Activated T-cell treated with anti-CD3 and anti-CD28 coated beads, Interleukin-2, amount 50 U/mL, for 24 hours (primary cell): ENCODE measurements at regions not wholly inside any gene's neighbourhood (a gene's known extent, or its start where the extent isn't known, plus 50 kb on each side); places are given as distances from the start of the nearest gene placed in this dataset.

Experiments used
- DNase-seq: peaks from one replicate; pipeline ENCODE4 v3.0.0-alpha.2; 2020
- H3K27ac Mint-ChIP-seq: 2 replicates; pipeline ENCODE4 v1.8.0; 2020; ENCODE audit warnings: mild to moderate bottlenecking, mixed read lengths
- H3K27me3 Mint-ChIP-seq: 2 replicates; pipeline ENCODE4 v1.8.0; 2020; ENCODE audit warnings: mixed read lengths
- H3K36me3 Mint-ChIP-seq: 2 replicates; pipeline ENCODE4 v1.8.0; 2020; ENCODE audit warnings: low read depth, mixed read lengths
- H3K4me1 Mint-ChIP-seq: 2 replicates; pipeline ENCODE4 v1.8.0; 2020; ENCODE audit warnings: low read depth, mixed read lengths
- H3K4me3 Mint-ChIP-seq: 2 replicates; pipeline ENCODE4 v1.8.0; 2020; ENCODE audit warnings: mild to moderate bottlenecking, moderate library complexity, mixed read lengths
- H3K9me3 Mint-ChIP-seq: 2 replicates; pipeline ENCODE4 v1.8.0; 2020; ENCODE audit warnings: mixed read lengths

DNA sequence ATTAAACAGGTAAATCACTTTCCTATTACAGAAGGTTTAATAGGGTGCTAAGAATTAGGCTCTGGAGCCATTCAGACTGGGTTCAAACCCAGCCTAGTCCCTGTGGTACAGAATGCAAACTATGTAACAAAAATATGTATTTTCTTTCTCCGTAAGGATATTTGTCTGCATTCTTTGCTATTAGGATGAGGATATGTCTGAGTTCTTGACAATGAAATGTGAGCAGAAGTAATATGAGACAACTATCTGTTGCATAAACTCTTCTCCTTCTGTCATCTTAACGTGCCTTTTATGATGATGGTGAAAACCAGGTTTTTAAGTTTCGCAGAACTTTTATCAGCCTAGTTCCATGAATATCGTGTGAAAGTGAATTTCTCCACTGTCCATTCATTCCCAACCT, 1129.1 kb upstream of the ZEB2 start:
- Mint-ChIP-seq H3K27ac (no peak overlapping the region), H3K9me3 (peaks cover 7% of the 10 kb centered on the region), H3K27me3 (no peaks in the 10 kb centered on the region), H3K4me3 (no peak overlapping the region), H3K36me3 (no peaks in the 10 kb centered on the region), H3K4me1 (no peaks in the 10 kb centered on the region)
- DNase-seq: no peak

DNA sequence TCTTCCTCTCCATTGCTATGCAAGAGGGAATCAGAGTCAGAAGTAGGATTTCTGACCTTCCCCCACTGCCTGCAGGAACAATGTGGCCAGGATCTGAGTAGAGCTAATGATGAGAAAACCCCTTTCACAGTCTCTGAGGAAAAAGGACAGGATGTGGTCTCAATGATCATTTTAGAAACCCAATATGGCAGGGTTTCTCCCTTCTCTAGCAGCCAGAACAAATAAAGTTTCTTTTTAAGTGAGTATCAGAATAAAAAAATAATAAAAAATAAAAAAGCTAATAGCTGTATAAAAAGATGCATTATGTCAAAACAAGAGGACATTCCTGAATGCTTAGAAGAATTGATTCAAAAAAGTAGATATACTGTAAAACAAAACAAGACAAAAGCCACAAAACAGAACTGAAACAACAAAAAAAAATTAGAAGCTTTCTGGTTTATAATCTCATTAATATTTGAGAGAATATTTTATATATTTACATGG, 1124.9 kb upstream of the ZEB2 start:
- Mint-ChIP-seq H3K4me3 (no peak overlapping the region), H3K36me3 (no peaks in the 10 kb centered on the region), H3K9me3 (no peaks in the 10 kb centered on the region), H3K4me1 (no peaks in the 10 kb centered on the region), H3K27ac (no peak overlapping the region), H3K27me3 (no peaks in the 10 kb centered on the region)
- DNase-seq: no peak

DNA sequence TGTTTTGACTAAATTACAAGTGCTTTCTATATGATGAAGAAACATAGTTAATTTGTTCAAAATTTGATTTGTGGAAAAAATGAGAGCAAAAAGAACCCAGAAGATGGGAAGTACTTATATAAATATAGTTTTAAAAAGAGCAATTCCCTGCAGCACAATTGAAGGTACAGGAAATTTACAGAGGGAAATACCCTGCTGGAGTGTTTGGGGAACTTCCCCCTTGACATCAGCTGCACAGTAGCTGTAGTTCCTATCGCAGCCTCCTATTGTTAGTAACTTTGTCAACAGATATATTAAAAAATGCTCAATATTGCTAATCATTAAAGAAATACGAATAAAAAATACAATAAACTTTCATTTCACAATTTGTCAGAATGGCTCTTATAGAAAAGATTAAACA, 1118.8 kb upstream of the ZEB2 start:
- Mint-ChIP-seq H3K4me3 (no peak overlapping the region), H3K36me3 (no peaks in the 10 kb centered on the region), H3K4me1 (no peaks in the 10 kb centered on the region), H3K27me3 (no peaks in the 10 kb centered on the region), H3K9me3 (peaks cover 2% of the 10 kb centered on the region), H3K27ac (no peak overlapping the region)
- DNase-seq: no peak

DNA sequence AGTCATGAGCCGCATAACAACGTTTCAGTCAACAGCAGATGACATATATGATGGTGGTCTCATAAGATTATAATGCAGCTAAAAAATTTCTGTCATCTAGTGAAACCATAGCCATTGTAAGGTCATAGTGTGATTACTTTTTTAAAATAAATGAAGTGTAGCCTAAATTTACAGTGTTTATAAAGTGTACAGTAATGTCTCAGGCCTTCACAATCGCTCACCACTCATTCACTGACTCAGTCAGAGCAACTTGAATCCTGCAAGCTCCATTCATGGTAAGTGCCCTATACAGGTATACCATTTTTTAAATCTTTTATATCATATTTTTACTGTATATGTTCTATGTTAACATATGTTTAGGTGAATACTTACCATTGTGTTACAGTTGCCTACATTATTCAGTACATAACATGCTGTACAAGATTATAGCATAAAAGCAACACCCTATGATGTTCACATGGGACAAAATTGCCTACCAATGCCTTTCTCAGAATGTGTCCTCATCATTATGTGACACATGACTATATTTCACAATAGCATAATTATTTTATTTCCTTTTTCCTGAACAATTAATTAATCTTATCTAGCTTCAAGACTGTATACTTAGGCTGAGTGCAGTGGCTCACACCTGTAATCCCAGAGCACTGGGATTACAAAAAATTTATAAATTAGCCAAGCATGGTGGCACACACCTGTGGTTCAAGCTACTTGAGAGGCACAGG, 1115.9 kb upstream of the ZEB2 start:
- peaks cover 2% of the 10 kb centered on the region for H3K9me3 Mint-ChIP-seq
- H3K4me3 Mint-ChIP-seq: no peak overlapping the region
- no peaks in the 10 kb centered on the region for H3K4me1 Mint-ChIP-seq
- no peaks in the 10 kb centered on the region for H3K27me3 Mint-ChIP-seq
- no peaks in the 10 kb centered on the region for H3K36me3 Mint-ChIP-seq
- H3K27ac Mint-ChIP-seq: no peak overlapping the region
- DNase-seq: no peak

DNA sequence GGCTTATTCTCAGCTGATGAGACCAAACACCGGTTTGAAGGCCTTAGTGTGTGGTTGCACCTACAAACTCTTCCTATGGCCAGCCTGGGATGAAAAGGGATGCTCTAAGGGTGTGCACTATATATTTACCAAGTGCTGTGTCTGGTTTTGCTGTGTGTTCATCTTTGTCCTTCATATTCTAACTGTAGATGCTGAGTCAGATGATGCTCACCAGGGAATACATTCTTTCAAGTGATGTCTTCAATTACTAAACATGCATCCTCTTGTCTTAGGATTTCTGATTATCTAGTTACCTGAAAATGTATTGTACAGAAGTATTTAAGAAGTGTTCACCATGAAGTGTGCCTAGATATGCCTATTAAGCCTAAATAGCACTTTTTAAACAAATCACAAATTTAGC, 1111.6 kb upstream of the ZEB2 start:
- no peaks in the 10 kb centered on the region for H3K4me1 Mint-ChIP-seq
- H3K27me3 Mint-ChIP-seq: no peaks in the 10 kb centered on the region
- H3K27ac Mint-ChIP-seq: no peak overlapping the region
- H3K9me3 Mint-ChIP-seq: no peaks in the 10 kb centered on the region
- H3K4me3 Mint-ChIP-seq: no peak overlapping the region
- DNase-seq: no peak
- H3K36me3 Mint-ChIP-seq: no peaks in the 10 kb centered on the region

DNA sequence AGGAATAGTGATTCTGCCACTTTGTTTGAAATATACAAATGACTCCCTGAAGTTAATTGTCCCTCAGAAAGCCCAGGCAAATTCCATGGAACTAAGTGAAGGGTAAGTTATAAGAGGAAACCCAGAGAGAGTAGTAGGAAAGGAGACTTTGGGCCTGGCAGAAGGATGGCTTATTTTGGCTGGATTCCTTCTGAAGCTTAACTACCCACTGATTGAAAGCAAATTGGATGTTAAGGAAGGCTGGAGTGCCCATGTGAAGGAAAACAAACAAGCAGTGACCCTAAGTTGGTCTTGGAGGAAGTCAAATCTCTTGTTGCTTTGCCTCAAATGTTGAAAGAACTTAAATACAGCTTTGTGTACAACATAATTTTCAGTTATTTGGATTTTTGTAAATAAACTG, 1106.4 kb upstream of the ZEB2 start:
- Mint-ChIP-seq H3K4me1 (no peaks in the 10 kb centered on the region), H3K27me3 (no peaks in the 10 kb centered on the region), H3K4me3 (no peak overlapping the region), H3K36me3 (no peaks in the 10 kb centered on the region), H3K27ac (no peak overlapping the region), H3K9me3 (no peaks in the 10 kb centered on the region)
- no peak for DNase-seq

DNA sequence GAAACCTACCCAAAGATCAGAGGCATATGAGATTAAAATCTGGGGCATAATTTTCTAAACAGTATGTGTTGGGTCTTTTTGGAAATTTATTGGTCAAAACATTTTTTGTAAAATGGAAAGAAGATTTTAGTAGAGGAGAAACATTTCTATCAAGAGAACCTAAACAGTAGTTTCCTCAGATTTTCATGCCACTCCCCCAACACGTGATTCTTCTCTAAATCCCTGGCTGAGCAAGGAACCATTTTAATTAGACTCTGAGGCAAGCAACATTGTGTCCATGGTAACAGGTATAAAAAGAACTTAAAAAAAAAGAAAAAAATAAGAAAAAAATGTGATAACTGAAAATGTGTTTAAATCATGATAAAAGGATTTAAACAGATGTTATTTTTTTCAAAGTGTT, 1105.2 kb upstream of the ZEB2 start:
- no peak overlapping the region for H3K27ac Mint-ChIP-seq
- no peaks in the 10 kb centered on the region for H3K9me3 Mint-ChIP-seq
- DNase-seq: no peak
- H3K27me3 Mint-ChIP-seq: no peaks in the 10 kb centered on the region
- no peaks in the 10 kb centered on the region for H3K4me1 Mint-ChIP-seq
- no peaks in the 10 kb centered on the region for H3K36me3 Mint-ChIP-seq
- H3K4me3 Mint-ChIP-seq: no peak overlapping the region

DNA sequence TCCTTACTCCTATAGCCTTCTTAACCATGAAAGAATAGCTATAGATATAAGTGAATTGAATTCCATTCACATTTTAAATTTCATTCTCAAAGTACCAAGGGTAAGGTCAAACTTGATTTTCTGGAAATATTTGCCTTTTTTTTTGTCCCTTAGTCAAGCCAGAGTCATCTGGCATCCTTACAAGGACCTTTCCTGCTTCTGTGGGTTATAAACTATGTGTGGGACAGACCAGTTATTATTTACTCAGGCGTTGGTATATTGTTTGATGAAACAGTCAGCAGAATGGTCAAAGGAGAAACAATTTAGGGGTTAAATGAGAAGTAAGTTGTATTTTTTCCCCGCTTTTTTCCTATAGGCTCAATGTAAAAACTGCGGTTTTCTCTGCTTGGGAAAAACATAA, 1103.2 kb upstream of the ZEB2 start:
- no peak overlapping the region for H3K4me3 Mint-ChIP-seq
- no peaks in the 10 kb centered on the region for H3K36me3 Mint-ChIP-seq
- no peaks in the 10 kb centered on the region for H3K4me1 Mint-ChIP-seq
- no peaks in the 10 kb centered on the region for H3K27me3 Mint-ChIP-seq
- H3K27ac Mint-ChIP-seq: no peak overlapping the region
- no peaks in the 10 kb centered on the region for H3K9me3 Mint-ChIP-seq
- DNase-seq: no peak

DNA sequence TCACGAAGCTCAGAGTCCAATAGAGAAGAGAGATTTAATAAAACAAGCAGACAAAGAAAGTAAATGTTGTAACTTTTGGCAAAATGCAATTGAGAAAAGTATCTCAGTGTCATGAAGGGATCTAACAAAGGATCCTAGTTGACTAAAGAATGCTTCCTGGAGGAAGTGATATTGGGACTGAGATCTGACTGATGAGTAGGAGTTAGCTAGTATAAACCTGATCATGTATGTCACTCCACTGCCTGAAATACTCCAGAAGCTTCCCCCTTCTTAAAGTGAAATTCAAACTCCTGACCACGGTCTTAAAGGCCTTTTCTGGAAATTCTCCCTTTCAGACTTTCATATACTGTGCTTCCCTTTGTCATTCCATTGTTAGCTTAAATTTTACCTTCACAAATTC, 1102.4 kb upstream of the ZEB2 start:
- DNase-seq: no peak
- Mint-ChIP-seq H3K27me3 (no peaks in the 10 kb centered on the region), H3K36me3 (no peaks in the 10 kb centered on the region), H3K9me3 (no peaks in the 10 kb centered on the region), H3K4me3 (no peak overlapping the region), H3K4me1 (no peaks in the 10 kb centered on the region), H3K27ac (no peak overlapping the region)

DNA sequence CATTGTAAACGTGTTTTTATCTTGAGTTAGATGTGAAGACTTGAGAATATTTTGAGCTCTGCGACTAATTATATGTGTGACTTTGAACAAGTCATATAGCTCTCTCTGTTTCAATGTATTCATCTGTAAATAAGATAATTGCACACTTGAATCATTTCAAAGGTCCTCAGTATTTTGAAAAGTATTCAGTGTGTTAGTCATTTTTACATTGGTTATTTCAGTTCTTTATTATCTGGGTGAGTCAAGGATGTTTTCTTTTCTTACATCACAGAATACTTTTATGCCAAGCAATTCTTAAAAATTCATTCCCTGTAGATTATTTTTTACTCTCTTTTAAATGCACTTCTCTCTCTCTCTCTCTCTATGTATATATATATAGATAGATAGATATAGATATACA, 1098.0 kb upstream of the ZEB2 start:
- Mint-ChIP-seq H3K27ac (no peak overlapping the region), H3K27me3 (no peaks in the 10 kb centered on the region), H3K4me1 (no peaks in the 10 kb centered on the region), H3K4me3 (no peak overlapping the region), H3K9me3 (no peaks in the 10 kb centered on the region), H3K36me3 (no peaks in the 10 kb centered on the region)
- DNase-seq: no peak

DNA sequence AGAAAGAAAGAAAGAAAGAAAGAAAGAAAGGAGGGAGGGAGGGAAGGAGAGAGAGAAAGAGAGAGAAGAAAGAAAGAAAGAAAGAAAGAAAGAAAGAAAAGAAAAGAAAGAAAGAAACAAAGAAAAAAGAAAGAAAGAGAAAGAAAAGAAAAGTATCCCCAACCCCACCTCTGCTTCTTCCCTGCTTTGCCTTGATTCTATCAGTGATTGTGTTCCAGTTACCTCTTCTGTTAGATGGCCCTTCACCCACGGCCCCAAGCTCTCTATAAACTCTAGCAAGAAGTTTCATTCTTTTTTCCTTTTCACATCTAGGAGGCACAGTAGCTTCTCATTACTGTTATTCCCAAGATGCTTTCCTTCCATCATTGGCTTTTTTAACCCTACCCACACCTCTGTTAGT, 1097.5 kb upstream of the ZEB2 start:
- Mint-ChIP-seq H3K9me3 (no peaks in the 10 kb centered on the region), H3K4me1 (no peaks in the 10 kb centered on the region), H3K4me3 (no peak overlapping the region), H3K27ac (no peak overlapping the region), H3K36me3 (no peaks in the 10 kb centered on the region), H3K27me3 (no peaks in the 10 kb centered on the region)
- no peak for DNase-seq

DNA sequence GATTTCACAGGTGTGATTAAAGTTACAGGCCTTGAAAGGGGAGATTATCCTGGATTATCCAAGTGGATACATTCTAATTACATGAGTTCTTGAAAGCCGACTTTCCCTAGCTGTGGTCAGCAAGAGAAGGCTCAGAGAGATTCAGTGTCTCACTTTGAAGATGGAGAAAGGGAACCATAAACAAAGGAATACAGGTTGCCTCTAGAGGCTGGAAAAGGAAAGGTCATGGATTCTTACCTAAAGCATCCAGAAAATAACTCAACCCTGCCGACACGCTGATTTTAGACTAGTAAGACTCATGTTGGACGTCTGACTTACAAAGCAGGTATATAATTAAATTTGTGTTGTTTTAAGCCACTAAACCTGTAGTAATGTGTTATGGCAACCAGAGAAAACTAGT, 1095.7 kb upstream of the ZEB2 start:
- Mint-ChIP-seq H3K4me3 (no peak overlapping the region), H3K9me3 (no peaks in the 10 kb centered on the region), H3K36me3 (no peaks in the 10 kb centered on the region), H3K27me3 (no peaks in the 10 kb centered on the region), H3K4me1 (no peaks in the 10 kb centered on the region), H3K27ac (no peak overlapping the region)
- no peak for DNase-seq

DNA sequence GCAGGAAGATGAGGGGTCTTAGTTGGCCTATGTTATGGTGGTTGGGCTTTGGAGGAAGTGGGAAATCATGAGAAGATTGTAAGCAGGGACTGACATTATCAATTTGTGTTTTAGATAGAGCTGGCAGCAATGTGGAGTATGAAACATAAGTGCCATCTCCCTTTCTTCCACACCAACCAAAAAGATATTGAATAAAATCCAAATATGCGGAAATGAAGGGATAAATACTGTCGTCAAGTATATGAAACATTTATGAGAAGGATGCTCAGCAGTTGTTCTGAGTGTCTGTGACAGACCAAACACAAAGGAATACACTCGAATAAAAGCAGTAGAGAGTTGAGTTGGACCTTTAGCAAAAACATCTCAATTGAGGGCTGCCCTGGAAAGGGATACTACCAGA, 1090.0 kb upstream of the ZEB2 start:
- Mint-ChIP-seq H3K27ac (no peak overlapping the region), H3K36me3 (no peaks in the 10 kb centered on the region), H3K4me1 (no peaks in the 10 kb centered on the region), H3K4me3 (no peak overlapping the region), H3K9me3 (no peaks in the 10 kb centered on the region), H3K27me3 (no peaks in the 10 kb centered on the region)
- DNase-seq: no peak

DNA sequence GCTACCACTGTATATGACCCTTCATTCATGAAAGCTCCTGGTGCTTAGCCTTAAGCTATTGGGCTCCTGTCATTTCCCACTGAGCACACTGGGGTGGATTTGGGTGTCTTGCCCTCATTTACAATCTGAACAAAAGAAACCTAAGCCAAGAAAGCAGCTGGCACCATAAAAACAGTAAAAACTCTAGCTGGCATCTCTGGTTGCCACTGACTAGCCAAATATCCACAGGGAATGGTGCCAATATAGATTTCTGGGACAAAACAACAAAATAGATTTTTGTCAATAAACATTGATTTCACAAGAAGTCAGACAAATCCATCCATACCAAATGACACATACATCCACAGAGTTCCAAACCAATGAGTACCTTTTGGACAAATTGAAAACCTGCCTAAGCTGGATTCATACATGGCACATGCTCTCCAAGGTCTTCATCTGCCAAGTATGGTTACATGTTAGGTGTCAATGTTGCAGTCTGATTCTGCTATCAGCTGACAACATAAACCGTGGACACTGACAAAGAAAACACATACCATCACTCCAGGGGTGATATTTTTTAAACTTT, 1081.5 kb upstream of the ZEB2 start:
- no peak for DNase-seq
- no peaks in the 10 kb centered on the region for H3K36me3 Mint-ChIP-seq

DNA sequence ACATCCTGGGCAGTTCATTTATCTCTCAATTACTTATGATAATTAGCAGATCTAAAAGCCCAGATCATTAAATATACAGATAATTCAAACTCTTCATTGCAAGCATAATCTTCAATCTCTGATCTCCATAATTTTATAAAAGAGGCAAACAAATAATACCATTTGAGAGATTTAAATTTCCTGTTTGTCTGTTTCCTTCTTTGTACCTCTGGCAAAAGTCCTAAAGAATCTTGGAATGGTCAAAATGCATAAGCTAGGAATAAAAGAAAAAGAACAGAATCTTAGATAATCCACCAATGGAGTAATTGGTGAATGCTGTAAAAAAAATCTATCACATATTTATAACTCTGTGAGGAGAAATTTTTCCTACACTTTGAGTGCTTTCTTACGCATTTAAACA, 1080.9 kb upstream of the ZEB2 start:
- H3K9me3 Mint-ChIP-seq: peaks cover 3% of the 10 kb centered on the region
- DNase-seq: no peak
- no peaks in the 10 kb centered on the region for H3K4me1 Mint-ChIP-seq
- no peak overlapping the region for H3K27ac Mint-ChIP-seq
- no peaks in the 10 kb centered on the region for H3K36me3 Mint-ChIP-seq
- no peaks in the 10 kb centered on the region for H3K27me3 Mint-ChIP-seq
- H3K4me3 Mint-ChIP-seq: no peak overlapping the region

More for the DNA sequence above, 1081.5 kb upstream of the ZEB2 start:
- Mint-ChIP-seq H3K4me3 (no peak overlapping the region), H3K27ac (no peak overlapping the region), H3K4me1 (no peaks in the 10 kb centered on the region), H3K27me3 (no peaks in the 10 kb centered on the region), H3K9me3 (peaks cover 3% of the 10 kb centered on the region)

DNA sequence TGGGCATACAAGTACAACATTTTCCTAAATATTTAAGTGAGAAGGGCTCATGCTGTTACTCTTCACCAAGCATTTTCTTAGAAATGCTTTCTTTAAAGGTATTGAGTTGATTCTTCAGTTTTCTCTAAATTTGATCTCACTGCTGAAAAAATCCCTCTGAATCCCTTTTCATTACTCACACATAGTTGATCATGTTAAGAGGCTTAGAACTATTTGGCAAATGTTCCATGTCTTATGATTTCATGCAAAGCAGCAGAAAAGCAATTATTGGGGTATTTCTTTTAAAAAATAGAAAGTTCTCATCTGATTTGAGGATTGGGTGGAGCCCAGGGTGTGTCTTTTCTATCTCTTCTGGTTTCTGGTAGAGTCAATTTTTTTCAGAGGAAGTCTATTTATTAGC, 1079.8 kb upstream of the ZEB2 start:
- H3K27ac Mint-ChIP-seq: no peak overlapping the region
- no peak for DNase-seq
- peaks cover 3% of the 10 kb centered on the region for H3K9me3 Mint-ChIP-seq
- H3K4me1 Mint-ChIP-seq: no peaks in the 10 kb centered on the region
- H3K36me3 Mint-ChIP-seq: no peaks in the 10 kb centered on the region
- H3K27me3 Mint-ChIP-seq: no peaks in the 10 kb centered on the region
- no peak overlapping the region for H3K4me3 Mint-ChIP-seq
